H9 (cell line): ENCODE measurements at regions not wholly inside any gene's neighbourhood (a gene's known extent, or its start where the extent isn't known, plus 50 kb on each side); places are given as distances from the start of the nearest gene placed in this dataset.

Experiments used
- DNase-seq: peaks from one replicate; pipeline ENCODE4 v3.0.0-alpha.2; 2017
- H2AFZ ChIP-seq: one replicate; pipeline ENCODE4 v1.6.1; 2013; ENCODE audit warnings: mild to moderate bottlenecking, low read length, control low read depth, moderate library complexity
- H2AK5ac ChIP-seq: 2 replicates; pipeline ENCODE4 v1.6.1; 2013; ENCODE audit warnings: low read length, control low read depth, mixed read lengths; ENCODE audit not compliant: insufficient read length
- H2BK120ac ChIP-seq: one replicate; pipeline ENCODE4 v1.6.1; 2013; ENCODE audit warnings: low read depth, mild to moderate bottlenecking, low read length, control low read depth, inconsistent platforms; ENCODE audit not compliant: poor library complexity, severe bottlenecking
- H2BK12ac ChIP-seq: 2 replicates; pipeline ENCODE4 v1.6.1; 2013; ENCODE audit warnings: low read length, control low read depth, mixed read lengths, low read depth; ENCODE audit not compliant: insufficient read length
- H2BK15ac ChIP-seq: 2 replicates; pipeline ENCODE4 v1.6.1; 2013; ENCODE audit warnings: low read depth, low read length, control low read depth
- H2BK20ac ChIP-seq: one replicate; pipeline ENCODE4 v1.6.1; 2013; ENCODE audit warnings: low read depth, mild to moderate bottlenecking, low read length, control low read depth, inconsistent platforms; ENCODE audit not compliant: poor library complexity, severe bottlenecking
- H2BK5ac ChIP-seq: 2 replicates; pipeline ENCODE4 v1.6.1; 2013; ENCODE audit warnings: low read length, control low read depth, mixed read lengths; ENCODE audit not compliant: insufficient read length
- H3K14ac ChIP-seq: 2 replicates; pipeline ENCODE4 v1.6.1; 2013; ENCODE audit warnings: low read length, control low read depth; ENCODE audit not compliant: insufficient read depth
- H3K18ac ChIP-seq: 2 replicates; pipeline ENCODE4 v1.6.1; 2013; ENCODE audit warnings: low read depth, mild to moderate bottlenecking, mixed read lengths, low read length, control low read depth; ENCODE audit not compliant: insufficient read length
- H3K23ac ChIP-seq: 2 replicates; pipeline ENCODE4 v1.6.1; 2013; ENCODE audit warnings: low read length, control low read depth, mixed read lengths, low read depth; ENCODE audit not compliant: insufficient read length
- H3K23me2 ChIP-seq: 2 replicates; pipeline ENCODE4 v1.6.1; 2013; ENCODE audit warnings: low read depth, mild to moderate bottlenecking, mixed read lengths, low read length, control low read depth; ENCODE audit not compliant: insufficient read length, poor library complexity, severe bottlenecking
- H3K27ac ChIP-seq: 2 replicates; pipeline ENCODE4 v1.5.1; 2013; ENCODE audit warnings: low read length, control low read depth, mixed read lengths, low read depth; ENCODE audit not compliant: insufficient read length
- H3K27me3 ChIP-seq: 2 replicates; pipeline ENCODE4 v1.6.1; 2013; ENCODE audit warnings: low read length, control low read depth, inconsistent platforms; ENCODE audit not compliant: insufficient read depth
- H3K4ac ChIP-seq: 2 replicates; pipeline ENCODE4 v1.6.1; 2013; ENCODE audit warnings: low read depth, mild to moderate bottlenecking, control low read depth, inconsistent platforms, low read length, moderate library complexity
- H3K4me1 ChIP-seq: 2 replicates; pipeline ENCODE4 v1.6.1; 2013; ENCODE audit warnings: low read length, control low read depth, inconsistent platforms; ENCODE audit not compliant: insufficient read depth
- H3K4me2 ChIP-seq: 2 replicates; pipeline ENCODE4 v1.6.1; 2013; ENCODE audit warnings: low read length, control low read depth, mixed read lengths; ENCODE audit not compliant: insufficient read length, insufficient read depth
- H3K56ac ChIP-seq: 2 replicates; pipeline ENCODE4 v1.6.1; 2013; ENCODE audit warnings: low read depth, mild to moderate bottlenecking, mixed read lengths, low read length, control low read depth; ENCODE audit not compliant: insufficient read length
- H3K79me1 ChIP-seq: 2 replicates; pipeline ENCODE4 v1.6.1; 2013; ENCODE audit warnings: low read depth, mild to moderate bottlenecking, moderate library complexity, low read length, control low read depth, inconsistent platforms; ENCODE audit not compliant: insufficient read depth, poor library complexity, severe bottlenecking
- H3K79me2 ChIP-seq: 2 replicates; pipeline ENCODE4 v1.6.1; 2013; ENCODE audit warnings: low read length, control low read depth, inconsistent platforms; ENCODE audit not compliant: insufficient read depth
- H3K9ac ChIP-seq: 2 replicates; pipeline ENCODE4 v1.6.1; 2013; ENCODE audit warnings: low read length, control low read depth, mixed read lengths; ENCODE audit not compliant: insufficient read length; ENCODE audit errors: extremely low read depth
- H3K9me3 ChIP-seq: one replicate; pipeline ENCODE4 v1.6.1; 2013; ENCODE audit warnings: low read depth, low read length, inconsistent platforms; ENCODE audit not compliant: control insufficient read depth
- H3T11ph ChIP-seq: one replicate; pipeline ENCODE4 v1.6.1; 2013; ENCODE audit warnings: mild to moderate bottlenecking, low read length, control low read depth, inconsistent platforms
- H4K20me1 ChIP-seq: one replicate; pipeline ENCODE4 v1.6.1; 2013; ENCODE audit not compliant: control insufficient read depth, insufficient read length, insufficient read depth
- H4K5ac ChIP-seq: 2 replicates; pipeline ENCODE4 v1.6.1; 2013; ENCODE audit warnings: low read depth, mild to moderate bottlenecking, mixed read lengths, low read length, control low read depth; ENCODE audit not compliant: insufficient read length
- H4K8ac ChIP-seq: replicated peaks from 2 replicates; pipeline ENCODE4 v1.6.1; 2013; ENCODE audit warnings: low read length, control low read depth, mixed read lengths, low read depth; ENCODE audit not compliant: insufficient read length
- H4K91ac ChIP-seq: 2 replicates; pipeline ENCODE4 v1.6.1; 2013; ENCODE audit warnings: low read depth, mild to moderate bottlenecking, moderate library complexity, mixed read lengths, low read length, control low read depth; ENCODE audit not compliant: insufficient read length
- H3K27ac Mint-ChIP-seq, 3 experiments: 2 replicates in 2 of 3; 3 replicates in 1 of 3; pipeline ENCODE4 v1.8.0; 2020 to 2021; ENCODE audit warnings: mixed read lengths in 3 of 3, mild to moderate bottlenecking in 1 of 3, moderate library complexity in 1 of 3
- H3K27me3 Mint-ChIP-seq: 2 replicates; pipeline ENCODE4 v1.8.0; 2021; ENCODE audit warnings: low read depth, mild to moderate bottlenecking, moderate library complexity, mixed read lengths
- H3K36me3 Mint-ChIP-seq, 3 experiments: 2 replicates in 2 of 3; 3 replicates in 1 of 3; pipeline ENCODE4 v1.8.0; 2020 to 2021; ENCODE audit warnings: low read depth in 3 of 3, mixed read lengths in 3 of 3; ENCODE audit not compliant: insufficient read depth in 1 of 3
- H3K4me1 Mint-ChIP-seq, 2 experiments: 2 replicates each; pipeline ENCODE4 v1.8.0; 2020; ENCODE audit warnings: mixed read lengths in 2 of 2
- H3K4me3 Mint-ChIP-seq, 2 experiments: 2 replicates in 1 of 2; 3 replicates in 1 of 2; pipeline ENCODE4 v1.8.0; 2020 to 2021; ENCODE audit warnings: mild to moderate bottlenecking in 2 of 2, mixed read lengths in 2 of 2, moderate library complexity in 1 of 2
- H3K9me3 Mint-ChIP-seq, 2 experiments: 2 replicates in 1 of 2; 3 replicates in 1 of 2; pipeline ENCODE4 v1.8.0; 2020; ENCODE audit warnings: mild to moderate bottlenecking in 2 of 2, mixed read lengths in 2 of 2, moderate library complexity in 1 of 2
- WGBS: extraction: QIAGEN DNeasy Blood & Tissue Kit; methylation state at CpG from one replicate; pipeline ENCODE4 v1.1.7; 2013; ENCODE audit warnings: missing lambda C conversion rate, low lambda C conversion rate, mixed read lengths; ENCODE audit not compliant: insufficient read length; ENCODE audit errors: extremely low coverage; 5-methylcytosine and 5-hydroxymethylcytosine counted together
- TF ChIP-seq, protein P1 (sequence below): fragments of 200-600 bp; sonication (generic); conservative IDR thresholded peaks from 3 replicates; pipeline ENCODE4 v1.8.0; 2021; ENCODE audit warnings: antibody characterized with exemption, mild to moderate bottlenecking

GRCh38 chr6:68189217-68189815, 445.8 kb upstream of the ADGRB3 start:
- H2BK5ac ChIP-seq: no peak overlapping the region
- H3K27ac Mint-ChIP-seq: no peak overlapping the region
- no peaks in the 10 kb centered on the region for H3K9me3 ChIP-seq
- H3K14ac ChIP-seq: no peak overlapping the region
- H3K4ac ChIP-seq: no peak overlapping the region
- no peaks in the 10 kb centered on the region for H3K23me2 ChIP-seq
- no peaks in the 10 kb centered on the region for H4K20me1 ChIP-seq
- H3K27me3 ChIP-seq: no peaks in the 10 kb centered on the region
- no peaks in the 10 kb centered on the region; a peak in 1 of 7 replicates for H3K36me3 Mint-ChIP-seq
- H2BK20ac ChIP-seq: no peak overlapping the region
- no peak overlapping the region for H2AFZ ChIP-seq
- H3K4me2 ChIP-seq: no peak overlapping the region
- peaks cover 27% of the 10 kb centered on the region for H3K27me3 Mint-ChIP-seq
- DNase-seq: no peak
- no peak overlapping the region for H3K4me3 Mint-ChIP-seq
- H3K23ac ChIP-seq: no peak overlapping the region
- no peak overlapping the region for H4K8ac ChIP-seq
- H3K9ac ChIP-seq: no peak overlapping the region
- no peaks in the 10 kb centered on the region for H3K4me1 ChIP-seq
- no peak overlapping the region for H3K56ac ChIP-seq
- H3K4me1 Mint-ChIP-seq: peaks cover 19 to 22% of the 10 kb centered on the region in 2 experiments
- H3K27ac ChIP-seq: no peak overlapping the region
- peaks cover 0 to 4% of the 10 kb centered on the region in 2 experiments; a peak in 3 of 5 replicates for H3K9me3 Mint-ChIP-seq
- H3K18ac ChIP-seq: no peak overlapping the region
- no peak overlapping the region for H4K91ac ChIP-seq
- no peak overlapping the region for H4K5ac ChIP-seq
- H2BK120ac ChIP-seq: no peak overlapping the region
- no peak overlapping the region for H3T11ph ChIP-seq
- H3K79me1 ChIP-seq: no peaks in the 10 kb centered on the region
- no CpG with 5 or more reads among the region's 3 CpGs for WGBS
- no peak overlapping the region for H2AK5ac ChIP-seq
- no peaks in the 10 kb centered on the region for H3K79me2 ChIP-seq
- no peak overlapping the region for H2BK15ac ChIP-seq
- H2BK12ac ChIP-seq: no peak overlapping the region
- TF ChIP-seq, protein P1, sequence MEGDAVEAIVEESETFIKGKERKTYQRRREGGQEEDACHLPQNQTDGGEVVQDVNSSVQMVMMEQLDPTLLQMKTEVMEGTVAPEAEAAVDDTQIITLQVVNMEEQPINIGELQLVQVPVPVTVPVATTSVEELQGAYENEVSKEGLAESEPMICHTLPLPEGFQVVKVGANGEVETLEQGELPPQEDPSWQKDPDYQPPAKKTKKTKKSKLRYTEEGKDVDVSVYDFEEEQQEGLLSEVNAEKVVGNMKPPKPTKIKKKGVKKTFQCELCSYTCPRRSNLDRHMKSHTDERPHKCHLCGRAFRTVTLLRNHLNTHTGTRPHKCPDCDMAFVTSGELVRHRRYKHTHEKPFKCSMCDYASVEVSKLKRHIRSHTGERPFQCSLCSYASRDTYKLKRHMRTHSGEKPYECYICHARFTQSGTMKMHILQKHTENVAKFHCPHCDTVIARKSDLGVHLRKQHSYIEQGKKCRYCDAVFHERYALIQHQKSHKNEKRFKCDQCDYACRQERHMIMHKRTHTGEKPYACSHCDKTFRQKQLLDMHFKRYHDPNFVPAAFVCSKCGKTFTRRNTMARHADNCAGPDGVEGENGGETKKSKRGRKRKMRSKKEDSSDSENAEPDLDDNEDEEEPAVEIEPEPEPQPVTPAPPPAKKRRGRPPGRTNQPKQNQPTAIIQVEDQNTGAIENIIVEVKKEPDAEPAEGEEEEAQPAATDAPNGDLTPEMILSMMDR: no peak
